OCI-LY1 (cell line): ENCODE measurements at regions not wholly inside any gene's neighbourhood (a gene's known extent, or its start where the extent isn't known, plus 50 kb on each side); places are given as distances from the start of the nearest gene placed in this dataset.

Experiments
- H2AFZ ChIP-seq: fragments of 200-600 bp; sonication (generic), shearing (Covaris generic); 2 replicates; pipeline ENCODE4 v1.6.0; 2014; ENCODE audit warnings: antibody characterized with exemption, mild to moderate bottlenecking, low read length
- H3F3A ChIP-seq: fragments of 200-600 bp; sonication (generic), shearing (Covaris generic); 2 replicates; pipeline ENCODE4 v1.6.0; 2014; ENCODE audit warnings: mild to moderate bottlenecking, antibody characterized with exemption, low read length, moderate library complexity; ENCODE audit not compliant: insufficient read depth
- H3K27ac ChIP-seq: fragments of 200-600 bp; sonication (generic); 2 replicates; pipeline ENCODE4 v1.5.1; 2014; ENCODE audit warnings: low read length, mixed run types, mild to moderate bottlenecking, low read depth; ENCODE audit not compliant: poor library complexity, severe bottlenecking
- H3K27me3 ChIP-seq: fragments of 200-600 bp; sonication (generic); 2 replicates; pipeline ENCODE4 v1.6.0; 2014; ENCODE audit warnings: antibody characterized with exemption, mild to moderate bottlenecking, low read length, moderate library complexity; ENCODE audit not compliant: insufficient read depth
- H3K36me3 ChIP-seq: fragments of 200-600 bp; sonication (generic); 2 replicates; pipeline ENCODE4 v1.6.1; 2014; ENCODE audit warnings: mild to moderate bottlenecking, antibody characterized with exemption, low read length, moderate library complexity, mixed read lengths; ENCODE audit not compliant: insufficient read depth
- H3K4me1 ChIP-seq: fragments of 200-600 bp; sonication (generic); 2 replicates; pipeline ENCODE4 v1.5.1; 2014; ENCODE audit warnings: mild to moderate bottlenecking, low read length, moderate library complexity; ENCODE audit not compliant: insufficient read depth, severe bottlenecking
- H3K4me2 ChIP-seq: fragments of 200-600 bp; sonication (generic), shearing (Covaris generic); 2 replicates; pipeline ENCODE4 v1.6.1; 2014; ENCODE audit warnings: low read length
- H3K4me3 ChIP-seq: fragments of 200-600 bp; sonication (generic); 2 replicates; pipeline ENCODE4 v1.5.1; 2014; ENCODE audit warnings: low read length, low read depth, mild to moderate bottlenecking, mixed read lengths; ENCODE audit not compliant: poor library complexity, severe bottlenecking
- H3K79me2 ChIP-seq: fragments of 200-600 bp; shearing (Covaris generic); 2 replicates; pipeline ENCODE4 v1.6.1; 2016; ENCODE audit warnings: mixed run types, low read length, mixed read lengths; ENCODE audit not compliant: insufficient read depth
- H3K9ac ChIP-seq: fragments of 200-600 bp; sonication (generic), shearing (Covaris generic); 2 replicates; pipeline ENCODE4 v1.6.1; 2014; ENCODE audit warnings: mild to moderate bottlenecking, low read length, mixed read lengths
- H3K9me2 ChIP-seq: fragments of 200-600 bp; sonication (generic), shearing (Covaris generic); 2 replicates; pipeline ENCODE4 v1.6.1; 2014; ENCODE audit warnings: low read depth, mild to moderate bottlenecking, low read length, mixed read lengths
- H3K9me3 ChIP-seq: fragments of 200-600 bp; shearing (Covaris generic); 2 replicates; pipeline ENCODE4 v1.6.1; 2014; ENCODE audit warnings: low read length, mixed read lengths
- H4K20me1 ChIP-seq: fragments of 200-600 bp; sonication (generic), shearing (Covaris generic); 2 replicates; pipeline ENCODE4 v1.6.0; 2016; ENCODE audit warnings: mild to moderate bottlenecking, low read length; ENCODE audit not compliant: insufficient read depth
- EZH2 ChIP-seq: fragments of 200-600 bp; sonication (generic), shearing (Covaris generic); IDR thresholded peaks from 2 replicates; pipeline ENCODE4 v1.8.0; 2017; ENCODE audit warnings: borderline replicate concordance, mixed run types, mild to moderate bottlenecking, antibody characterized with exemption, low read length, moderate library complexity, mixed read lengths
- TF ChIP-seq, protein P1 (sequence below): fragments of 200-600 bp; sonication (generic), shearing (Covaris generic); IDR thresholded peaks from 2 replicates; pipeline ENCODE4 v1.5.1; 2017; ENCODE audit warnings: mild to moderate bottlenecking, antibody characterized with exemption, low read length, moderate library complexity, mixed read lengths

DNA sequence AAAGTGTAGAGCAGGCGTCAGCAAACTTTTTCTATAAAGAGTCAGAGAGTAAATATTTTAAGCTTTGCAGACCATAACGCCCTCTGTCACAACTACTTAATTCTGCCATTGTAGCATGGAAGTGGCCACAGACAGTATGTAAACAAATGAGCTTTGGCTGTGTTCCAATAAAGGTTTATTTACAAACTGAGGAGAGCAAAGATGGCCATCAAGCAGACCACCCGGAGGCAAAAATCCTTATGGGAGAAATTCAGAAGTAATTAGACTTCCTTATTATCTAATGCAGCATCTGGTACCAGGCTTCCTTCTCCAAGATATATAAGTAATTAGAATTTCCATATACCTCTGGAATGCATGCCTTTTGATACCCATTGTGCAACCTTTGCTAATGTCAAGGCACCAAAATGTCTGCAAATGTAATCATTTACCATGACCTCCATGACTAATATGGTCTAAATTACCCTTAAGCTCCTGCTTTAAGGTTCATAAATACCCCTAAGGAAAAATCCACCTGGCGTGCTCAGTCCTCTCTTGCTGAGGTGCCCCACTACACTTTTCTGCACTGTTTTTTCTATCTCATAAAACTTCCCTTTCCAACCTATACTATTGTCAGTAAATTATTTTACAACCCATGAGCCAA lies 377.8 kb downstream of the MATN1 start:
- Histone ChIP-seq H3F3A (no peaks in the 10 kb centered on the region), H3K4me3 (no peak overlapping the region), H3K9me2 (no peaks in the 10 kb centered on the region), H3K9ac (no peak overlapping the region), H3K4me2 (no peak overlapping the region), H3K27me3 (no peaks in the 10 kb centered on the region), H3K79me2 (no peaks in the 10 kb centered on the region), H4K20me1 (no peaks in the 10 kb centered on the region; the same call in 1 of the 2 replicates), H3K9me3 (peaks cover 6% of the 10 kb centered on the region; the same call in 1 of the 2 replicates), H3K36me3 (no peaks in the 10 kb centered on the region), H2AFZ (no peak overlapping the region), H3K27ac (no peak overlapping the region), H3K4me1 (no peaks in the 10 kb centered on the region)
- no peak for TF ChIP-seq EZH2
- TF ChIP-seq, protein P1, sequence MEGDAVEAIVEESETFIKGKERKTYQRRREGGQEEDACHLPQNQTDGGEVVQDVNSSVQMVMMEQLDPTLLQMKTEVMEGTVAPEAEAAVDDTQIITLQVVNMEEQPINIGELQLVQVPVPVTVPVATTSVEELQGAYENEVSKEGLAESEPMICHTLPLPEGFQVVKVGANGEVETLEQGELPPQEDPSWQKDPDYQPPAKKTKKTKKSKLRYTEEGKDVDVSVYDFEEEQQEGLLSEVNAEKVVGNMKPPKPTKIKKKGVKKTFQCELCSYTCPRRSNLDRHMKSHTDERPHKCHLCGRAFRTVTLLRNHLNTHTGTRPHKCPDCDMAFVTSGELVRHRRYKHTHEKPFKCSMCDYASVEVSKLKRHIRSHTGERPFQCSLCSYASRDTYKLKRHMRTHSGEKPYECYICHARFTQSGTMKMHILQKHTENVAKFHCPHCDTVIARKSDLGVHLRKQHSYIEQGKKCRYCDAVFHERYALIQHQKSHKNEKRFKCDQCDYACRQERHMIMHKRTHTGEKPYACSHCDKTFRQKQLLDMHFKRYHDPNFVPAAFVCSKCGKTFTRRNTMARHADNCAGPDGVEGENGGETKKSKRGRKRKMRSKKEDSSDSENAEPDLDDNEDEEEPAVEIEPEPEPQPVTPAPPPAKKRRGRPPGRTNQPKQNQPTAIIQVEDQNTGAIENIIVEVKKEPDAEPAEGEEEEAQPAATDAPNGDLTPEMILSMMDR: no peak

DNA sequence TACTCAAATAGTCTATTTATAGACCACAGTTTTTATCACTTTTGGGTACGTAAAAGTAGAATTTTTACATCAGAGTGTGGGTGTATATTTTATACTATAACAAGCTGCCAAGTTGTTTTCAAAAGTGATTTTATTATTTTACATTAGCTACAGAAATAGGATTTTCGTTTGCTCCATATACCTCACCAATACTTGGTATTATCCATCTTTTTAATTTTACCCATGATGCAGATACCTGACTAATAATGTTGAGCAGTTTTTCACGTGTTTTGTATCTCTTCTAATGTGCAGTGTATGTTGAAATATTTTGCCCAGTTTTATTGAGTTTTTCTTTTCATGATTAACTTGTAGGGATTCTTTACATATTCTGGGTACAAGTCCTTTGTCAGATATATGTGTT lies 379.8 kb downstream of the MATN1 start:
- H3K4me2 ChIP-seq: no peak overlapping the region
- no peaks in the 10 kb centered on the region for H3K4me1 ChIP-seq
- no peaks in the 10 kb centered on the region for H3K79me2 ChIP-seq
- H3K36me3 ChIP-seq: no peaks in the 10 kb centered on the region
- H4K20me1 ChIP-seq: no peaks in the 10 kb centered on the region
- no peak overlapping the region for H3K27ac ChIP-seq
- H3K9me3 ChIP-seq: peaks cover 6% of the 10 kb centered on the region; the same call in 1 of the 2 replicates
- H3K9me2 ChIP-seq: no peaks in the 10 kb centered on the region
- H3K9ac ChIP-seq: no peak overlapping the region
- no peak overlapping the region for H3K4me3 ChIP-seq
- no peaks in the 10 kb centered on the region for H3F3A ChIP-seq
- TF ChIP-seq, protein P1: no peak
- TF ChIP-seq EZH2: no peak
- H3K27me3 ChIP-seq: no peaks in the 10 kb centered on the region
- H2AFZ ChIP-seq: no peak overlapping the region

DNA sequence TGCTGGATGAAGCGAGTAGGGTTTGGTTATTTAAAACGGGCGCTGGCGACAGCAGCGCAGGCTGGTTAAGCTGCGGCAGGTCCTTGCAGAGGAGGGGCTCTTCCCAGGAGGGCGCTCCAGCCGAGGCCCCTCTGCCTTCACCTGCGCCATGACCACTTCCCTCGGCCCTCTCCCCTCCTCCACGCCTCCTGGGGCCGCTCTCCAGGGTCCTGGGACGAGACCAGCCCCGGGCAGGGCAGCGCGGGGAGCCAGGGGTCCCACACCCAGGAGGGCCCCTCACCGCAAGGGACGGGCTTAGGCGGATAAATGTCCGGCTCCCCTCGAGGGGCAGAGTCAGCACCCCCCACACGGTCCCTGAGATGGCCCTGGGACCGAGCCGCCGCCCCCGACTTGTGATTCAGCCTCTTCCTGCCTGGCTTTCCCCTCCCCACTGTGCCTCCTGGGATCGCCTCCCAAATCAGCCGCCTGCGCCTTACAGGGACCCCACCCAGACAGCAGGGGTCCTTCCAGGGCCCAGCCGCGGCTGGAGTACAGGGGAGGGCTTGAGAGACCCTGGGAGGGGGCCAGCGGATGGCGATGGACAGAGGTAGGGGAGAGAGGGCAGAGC lies 380.7 kb downstream of the MATN1 start:
- H3F3A ChIP-seq: no peaks in the 10 kb centered on the region
- H3K9me3 ChIP-seq: peaks cover 4% of the 10 kb centered on the region; the same call in 1 of the 2 replicates
- H3K4me2 ChIP-seq: no peak overlapping the region
- no peaks in the 10 kb centered on the region for H3K9me2 ChIP-seq
- H4K20me1 ChIP-seq: no peaks in the 10 kb centered on the region
- no peak overlapping the region for H2AFZ ChIP-seq
- TF ChIP-seq, protein P1: no peak
- TF ChIP-seq EZH2: no peak
- no peak overlapping the region for H3K9ac ChIP-seq
- H3K27ac ChIP-seq: no peak overlapping the region
- H3K4me1 ChIP-seq: no peaks in the 10 kb centered on the region
- no peak overlapping the region for H3K4me3 ChIP-seq
- no peaks in the 10 kb centered on the region for H3K36me3 ChIP-seq
- no peaks in the 10 kb centered on the region for H3K27me3 ChIP-seq
- no peaks in the 10 kb centered on the region for H3K79me2 ChIP-seq
